GF-D8 (cell line): ENCODE measurements at regions not wholly inside any gene's neighbourhood (a gene's known extent, or its start where the extent isn't known, plus 50 kb on each side); places are given as distances from the start of the nearest gene placed in this dataset.

Experiments used
- DNase-seq: peaks from one replicate; lab custom pipeline; 2025; lab: John Stamatoyannopoulos, UW

DNA sequence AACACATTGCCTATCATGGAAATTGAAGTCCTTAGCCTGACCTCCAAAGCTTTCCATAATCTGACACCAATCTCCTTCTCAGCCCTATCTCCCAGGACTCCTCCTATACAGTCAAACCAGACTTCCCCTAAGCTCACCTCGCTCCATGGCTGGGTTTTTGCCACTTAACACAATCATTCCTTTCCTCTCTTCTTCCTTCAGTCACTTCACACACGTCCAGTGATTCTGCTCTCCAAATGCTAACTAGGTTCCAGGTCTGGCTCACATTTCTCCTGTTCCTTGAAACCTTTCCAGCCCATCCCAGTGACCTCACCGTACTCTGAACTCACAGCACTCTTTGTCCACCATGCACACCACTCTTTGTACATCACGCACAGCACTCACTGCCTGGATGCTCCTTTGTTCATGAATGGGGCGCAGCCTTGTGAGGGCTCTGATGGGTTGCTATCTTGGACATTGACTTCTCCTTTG, 98.4 kb downstream of the GLUL start:
- DNase-seq: no peak

DNA sequence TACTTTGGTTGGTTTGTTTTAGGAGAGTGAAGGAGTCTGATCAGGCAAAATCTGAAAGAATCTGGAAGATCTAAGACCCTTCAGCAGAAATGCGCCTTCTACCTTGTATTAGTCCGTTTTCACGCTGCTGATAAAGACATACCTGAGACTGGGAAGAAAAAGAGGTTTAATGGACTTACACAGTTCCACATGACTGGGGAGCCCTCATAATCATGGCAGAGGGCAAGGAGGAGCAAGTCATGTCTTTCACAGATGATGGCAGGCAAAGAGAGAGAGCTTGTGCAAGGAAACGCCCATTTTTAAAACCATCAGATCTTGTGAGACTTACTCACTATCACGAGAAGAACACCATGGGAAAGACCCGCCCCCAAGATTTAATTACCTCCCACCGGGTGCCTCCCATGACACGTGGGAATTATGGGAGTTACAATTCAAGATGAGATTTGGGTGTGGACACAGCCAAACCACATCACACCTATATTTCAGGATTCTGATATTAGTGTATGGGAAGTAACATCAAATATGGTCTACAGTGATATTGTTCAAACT, 99.3 kb downstream of the GLUL start:
- no peak for DNase-seq

DNA sequence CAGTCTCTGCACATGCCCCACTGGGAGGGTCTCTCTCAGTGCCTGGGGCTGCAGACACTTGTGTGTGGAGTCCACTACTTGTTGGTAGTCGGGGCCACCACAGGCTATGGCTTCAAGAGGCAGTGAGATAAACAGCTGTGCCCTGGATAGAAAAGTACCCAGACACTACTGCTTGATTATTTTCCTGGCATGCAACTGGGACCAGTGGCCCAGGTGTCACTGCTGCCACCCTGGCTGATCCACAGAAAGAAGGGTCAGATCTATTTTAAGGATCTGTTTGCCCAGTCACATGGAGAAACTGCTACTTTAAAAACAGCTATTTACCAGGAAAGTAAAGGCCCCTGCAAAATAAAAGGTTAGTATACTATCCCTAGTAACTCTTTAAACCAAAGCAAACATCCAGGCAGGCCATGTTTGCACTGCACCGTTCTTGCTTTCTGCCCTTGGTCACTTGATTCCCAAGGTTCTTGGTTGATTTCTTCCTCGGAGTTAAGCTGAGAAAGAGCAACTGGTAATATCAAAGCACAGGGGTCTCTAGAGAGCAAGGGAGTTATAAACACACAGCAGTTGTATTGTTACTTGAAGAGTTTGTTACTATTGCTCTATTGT, 99.9 kb downstream of the GLUL start:
- no peak for DNase-seq

DNA sequence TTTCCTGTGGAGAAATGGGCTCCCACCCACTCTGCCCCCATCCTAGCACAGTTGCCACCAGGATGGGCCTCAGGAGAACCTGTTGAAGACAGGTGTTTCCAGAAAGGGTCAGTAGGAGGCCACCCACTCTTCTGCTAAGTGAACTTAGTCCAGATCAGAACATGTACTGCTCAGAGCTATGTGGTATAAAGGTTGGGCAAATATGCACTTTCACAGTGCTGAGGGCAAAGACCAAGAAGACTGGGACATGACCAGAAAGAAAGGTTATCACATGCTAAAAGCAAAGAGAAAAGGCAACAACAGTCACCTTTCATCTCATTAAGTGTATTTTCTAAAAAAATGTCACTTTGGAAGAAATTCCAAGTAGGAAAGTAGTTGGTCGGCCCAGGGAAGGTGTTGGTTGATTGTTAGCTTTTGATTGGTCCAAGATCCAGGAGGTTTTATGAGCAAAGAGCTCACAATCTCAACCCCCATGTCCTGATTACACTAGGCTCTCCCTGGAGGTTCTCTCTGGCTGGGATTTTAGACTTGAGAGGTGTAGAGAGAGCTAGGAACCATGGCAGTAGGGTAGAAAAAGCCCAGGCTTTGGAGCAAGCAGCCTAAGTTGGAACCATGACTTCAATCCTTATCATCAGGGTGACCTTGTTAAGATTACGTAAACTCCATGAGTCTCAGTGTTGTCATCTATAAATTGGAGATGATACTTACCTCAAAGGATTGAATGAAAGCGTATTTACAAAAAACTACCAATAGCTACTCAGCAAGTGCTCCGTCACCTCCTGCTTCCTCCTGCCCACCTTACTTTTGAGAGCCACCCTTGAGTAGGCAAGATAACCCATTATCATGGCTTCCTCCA, 102.6 kb downstream of the GLUL start:
- DNase-seq: no peak

DNA sequence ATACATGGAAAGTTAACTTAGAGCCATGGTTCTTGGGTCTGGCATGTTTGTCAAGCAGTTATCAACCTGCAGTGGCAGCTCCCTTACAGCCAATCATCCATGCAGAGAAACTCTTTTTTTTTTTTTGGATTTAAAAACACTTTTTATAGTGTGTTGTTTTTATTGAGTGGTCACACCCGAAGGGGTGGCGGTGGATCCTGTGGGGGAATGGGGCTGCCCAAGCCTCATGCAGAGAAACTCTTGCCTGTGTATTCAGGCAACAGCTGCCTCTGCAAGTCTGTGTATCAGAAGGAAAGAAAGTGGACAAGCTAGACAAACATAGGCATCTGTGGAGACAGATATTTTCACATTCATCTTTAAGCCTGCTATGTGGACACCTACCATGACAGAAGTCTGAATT, 104.8 kb downstream of the GLUL start:
- DNase-seq: no peak

DNA sequence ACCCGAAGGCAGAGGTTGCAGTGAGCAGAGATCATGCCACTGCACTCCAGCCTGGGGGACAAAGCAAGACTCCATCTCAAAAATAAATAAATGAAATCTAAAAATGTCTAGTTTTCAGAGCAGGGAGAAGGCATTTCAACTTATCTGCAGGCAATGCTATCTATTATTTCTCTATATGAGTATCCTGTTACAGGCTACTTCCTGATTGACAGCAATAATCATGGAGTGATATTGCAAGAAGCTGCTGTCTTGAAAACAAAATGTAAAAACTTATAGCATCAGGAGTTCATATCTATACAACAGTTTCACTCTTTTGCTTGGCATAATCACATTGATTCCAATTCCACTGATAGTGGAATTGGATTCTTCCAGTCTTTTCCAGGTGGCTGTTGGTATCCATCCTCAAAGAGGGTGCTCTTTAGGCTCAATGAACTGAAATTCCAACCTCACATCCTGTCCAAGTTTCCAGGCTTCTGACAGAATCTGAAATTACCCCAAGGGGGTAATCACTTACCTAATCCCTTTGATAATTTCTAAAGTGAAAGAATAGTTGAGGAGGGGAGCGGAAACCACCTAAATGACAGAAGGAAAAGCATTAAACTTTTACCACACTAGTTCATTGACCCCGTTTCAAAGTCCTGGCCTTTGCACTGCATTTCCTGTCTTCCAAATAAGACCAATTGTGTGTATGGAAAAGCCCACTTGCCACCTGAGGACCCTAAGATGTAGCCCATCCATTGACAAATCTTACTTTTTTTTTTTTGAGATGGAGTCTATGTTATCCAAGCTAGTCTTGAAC, 107.6 kb downstream of the GLUL start:
- DNase-seq: no peak

DNA sequence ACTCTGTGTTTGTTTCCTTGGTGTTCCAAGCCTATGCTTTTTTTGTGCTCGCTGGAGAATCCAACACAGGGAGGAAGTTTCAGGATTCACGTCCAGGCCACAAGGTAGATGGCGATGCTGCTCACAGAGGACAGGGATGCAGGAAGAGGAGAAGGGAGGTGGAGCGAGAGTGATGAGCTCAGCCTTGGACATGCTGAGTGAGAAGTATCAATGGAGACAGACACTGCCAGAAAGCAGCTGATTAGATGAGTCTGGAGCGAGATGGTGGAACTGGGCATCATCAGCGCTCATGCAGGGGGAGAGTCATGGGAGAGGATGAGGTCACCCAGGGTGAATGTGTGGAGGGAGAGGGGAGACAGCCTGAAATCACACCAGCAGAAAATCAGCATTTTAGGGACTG, 110.0 kb downstream of the GLUL start:
- DNase-seq: no peak

DNA sequence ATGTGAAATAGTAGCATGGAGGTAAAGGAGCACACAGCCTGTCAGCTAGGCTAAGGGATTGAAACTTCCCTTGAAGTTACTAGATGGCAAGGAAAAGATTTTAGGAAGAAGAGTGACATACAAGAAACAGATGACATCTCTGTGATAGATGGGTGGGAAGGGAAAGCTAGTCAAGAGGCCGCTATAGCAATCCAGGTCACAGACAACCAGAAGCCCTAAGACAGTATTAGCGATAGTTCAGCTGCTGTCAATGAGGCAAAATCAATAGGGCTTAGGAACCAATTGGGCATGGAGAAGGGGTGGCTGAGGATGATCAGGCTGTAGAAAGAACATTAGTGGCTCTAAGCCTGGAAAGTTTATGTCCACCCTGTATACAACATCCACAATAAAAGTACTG, 111.1 kb downstream of the GLUL start:
- no peak for DNase-seq

DNA sequence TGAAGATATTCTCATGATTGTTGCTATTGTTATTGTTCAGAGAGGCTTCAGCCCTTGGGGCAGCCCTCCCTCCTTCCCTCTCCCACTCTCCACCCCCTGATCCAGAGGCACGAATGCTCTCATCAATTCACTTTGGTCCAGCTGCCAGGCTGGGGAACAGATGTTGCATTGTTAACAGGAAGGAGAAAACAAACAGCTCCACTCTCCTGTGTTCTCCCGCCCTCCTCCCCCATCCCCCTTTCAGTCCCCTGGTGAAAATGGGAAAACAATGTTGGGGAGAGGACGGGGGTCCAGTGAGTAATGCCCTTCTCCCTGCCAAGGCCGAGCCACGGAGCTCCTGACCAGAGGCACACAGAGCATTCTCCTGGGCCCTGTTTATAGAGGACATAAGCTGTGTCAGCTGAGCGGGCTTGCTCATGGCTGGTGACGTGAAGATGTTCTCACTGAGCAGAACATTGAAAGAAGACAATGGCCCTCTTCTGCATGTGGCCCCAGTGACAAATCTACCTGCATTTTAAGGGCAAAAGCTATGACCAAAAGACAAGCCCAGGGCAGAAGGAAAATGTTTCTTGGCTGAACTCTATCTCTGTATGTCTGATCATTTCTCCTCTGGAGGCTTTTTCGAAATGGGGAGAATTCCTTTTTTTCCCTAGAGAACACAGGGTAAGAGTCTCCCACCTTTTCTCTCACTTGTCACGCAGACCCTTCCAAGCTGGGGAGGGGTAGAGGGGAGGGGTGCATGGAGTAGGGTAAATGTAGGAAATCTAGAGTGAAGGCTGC, 111.7 kb downstream of the GLUL start:
- no peak for DNase-seq

DNA sequence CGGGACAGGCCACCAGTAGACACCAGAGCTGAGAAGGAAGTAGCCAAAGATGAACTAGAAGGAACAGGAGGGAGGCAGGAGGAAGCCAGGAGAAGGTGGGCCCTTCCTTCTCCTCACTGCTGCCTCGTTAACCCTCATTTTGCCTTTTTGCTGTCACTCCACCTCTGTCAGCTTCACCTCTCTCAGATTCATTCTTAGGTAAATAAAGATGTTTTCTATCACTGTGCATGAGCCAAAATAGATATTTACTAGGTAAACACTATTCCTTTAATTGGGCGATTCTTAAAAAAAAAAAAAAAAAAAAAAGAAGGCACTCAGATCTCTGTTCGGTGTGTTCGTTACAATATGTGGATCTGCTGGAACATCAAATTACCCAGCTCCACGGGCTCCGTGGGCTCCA, 112.3 kb downstream of the GLUL start:
- no peak for DNase-seq

DNA sequence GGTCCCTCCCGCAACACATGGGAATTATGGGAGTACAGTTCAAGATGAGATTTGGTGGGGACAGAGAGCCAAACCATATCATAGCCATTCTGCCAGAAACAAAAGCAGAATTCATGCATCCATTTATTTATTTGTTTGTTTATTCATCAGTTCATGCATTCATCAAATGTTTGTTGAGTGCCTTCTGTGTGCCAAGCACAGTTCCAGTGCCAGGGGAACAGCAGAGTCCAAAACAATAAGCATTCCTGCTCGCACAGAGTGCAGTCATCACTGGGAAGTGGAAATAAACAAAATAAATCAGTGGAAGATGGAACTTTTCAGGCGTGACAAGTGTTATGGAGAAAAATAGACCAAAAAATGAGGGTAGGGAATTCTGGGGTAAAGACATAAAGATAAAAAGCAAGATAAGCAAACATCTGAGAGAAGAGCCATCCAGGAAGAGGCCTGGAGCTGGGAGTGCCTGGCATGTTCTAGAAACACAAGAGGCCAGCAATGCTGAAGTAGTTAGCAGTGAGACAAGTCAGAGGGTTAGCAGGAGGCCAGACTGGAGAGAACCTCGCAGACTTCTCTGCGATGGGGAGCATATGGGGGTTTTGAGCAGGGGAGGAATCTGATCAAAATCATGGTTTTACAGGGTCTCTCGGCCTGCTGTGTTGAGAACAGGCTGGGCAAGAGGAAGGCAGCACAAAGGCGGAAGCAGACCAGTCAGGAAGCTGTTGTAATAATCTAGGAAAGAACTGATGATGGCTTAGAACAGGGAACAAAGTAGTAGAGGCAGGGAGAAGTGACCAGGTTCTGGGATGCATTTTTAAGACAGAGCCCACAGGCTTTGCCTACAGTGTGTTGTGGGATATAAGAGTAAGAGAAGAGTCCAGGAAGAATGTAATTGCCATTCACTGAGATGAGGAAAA, 113.2 kb downstream of the GLUL start:
- DNase-seq: no peak

DNA sequence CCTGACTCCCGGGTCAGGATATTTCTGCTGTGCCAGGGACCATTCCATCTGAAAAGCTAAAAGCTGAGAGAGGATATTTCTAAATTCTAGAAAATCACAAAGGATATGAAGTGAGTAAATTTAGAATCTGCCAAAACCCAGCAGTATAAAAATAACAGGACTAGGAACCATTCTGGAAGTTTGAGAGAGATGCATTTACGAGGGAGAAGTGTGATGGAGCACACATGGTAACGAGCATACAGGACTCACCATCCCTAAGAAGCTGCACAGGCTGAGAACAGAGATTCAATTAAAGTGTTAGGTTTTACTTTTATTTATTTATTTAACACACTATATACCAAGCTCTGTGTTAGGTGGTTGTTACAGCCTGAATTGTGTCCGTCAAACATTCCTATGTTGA, 116.3 kb downstream of the GLUL start:
- DNase-seq: no peak

DNA sequence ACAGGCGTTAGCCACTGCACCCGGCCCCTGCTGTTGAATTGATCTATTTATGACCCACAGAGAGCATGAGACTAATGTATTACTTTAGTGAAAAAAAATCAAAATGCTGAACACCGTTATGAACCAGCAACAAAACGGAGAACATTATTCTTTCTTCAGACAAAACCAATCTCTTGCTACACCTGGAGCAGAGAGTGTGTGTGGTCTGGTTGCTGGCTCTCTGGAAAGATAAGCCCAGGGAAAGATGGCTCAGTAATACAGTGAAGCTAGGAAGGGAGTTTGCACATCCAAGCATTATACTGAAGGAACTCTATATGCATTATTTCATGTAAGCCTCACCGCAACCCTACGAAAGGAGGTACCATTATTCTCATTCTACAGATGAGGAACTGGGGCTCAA, 117.0 kb downstream of the GLUL start:
- no peak for DNase-seq

DNA sequence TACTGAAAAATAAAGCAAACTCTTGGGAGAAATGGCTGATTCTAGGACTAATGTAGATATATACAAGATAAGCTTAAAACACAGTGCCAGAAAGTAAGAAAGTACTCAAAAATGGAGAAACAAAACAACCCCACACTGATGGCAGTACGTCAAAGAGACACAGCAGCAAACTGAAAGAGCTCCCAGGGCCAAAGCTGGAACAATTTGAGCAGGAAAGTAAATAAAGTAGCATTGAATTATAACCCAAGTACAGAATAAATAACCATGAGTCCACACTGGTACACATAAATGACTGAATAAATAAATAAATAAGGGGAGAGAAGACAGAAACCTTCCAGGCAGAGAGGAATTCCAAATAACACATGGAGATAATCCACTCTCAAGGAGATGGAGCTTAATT, 120.9 kb downstream of the GLUL start:
- DNase-seq: no peak

DNA sequence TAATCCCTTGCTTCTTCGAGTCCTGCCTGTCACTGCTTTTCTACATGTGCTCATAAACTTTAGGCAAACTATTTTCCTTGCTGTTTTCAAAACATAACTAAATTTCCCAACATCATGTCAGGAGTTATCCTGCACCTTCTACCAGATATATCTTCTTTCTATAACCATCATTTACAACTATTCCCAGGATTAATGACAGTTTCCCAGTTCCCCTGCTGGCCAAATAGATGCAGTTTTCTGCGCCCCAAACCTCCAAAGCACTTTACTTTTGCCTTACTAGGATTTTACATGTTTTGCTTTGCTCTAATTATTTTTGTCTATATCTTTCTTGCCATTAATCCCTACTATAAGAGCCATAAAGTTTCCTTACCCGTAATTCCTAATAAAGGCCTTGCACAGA, 122.5 kb downstream of the GLUL start:
- DNase-seq: no peak

DNA sequence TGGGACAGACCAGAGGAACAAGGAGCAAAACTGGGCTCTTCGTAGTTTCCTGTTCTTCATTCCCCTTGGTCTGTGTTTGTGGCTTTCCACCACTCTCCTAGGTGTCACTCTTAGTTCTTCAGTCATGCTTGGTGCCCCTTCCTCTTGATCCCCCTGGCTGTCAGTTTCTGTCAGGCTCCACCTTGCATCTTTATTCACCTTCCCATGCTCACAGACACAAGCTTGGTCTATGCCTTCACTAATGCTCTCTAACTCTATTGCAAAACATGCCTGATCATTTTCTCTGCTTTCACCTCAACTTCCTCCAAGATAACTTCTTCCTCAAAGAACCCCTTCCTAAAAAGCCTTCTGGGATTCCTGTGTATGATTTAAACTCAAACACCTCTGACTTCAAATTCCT, 122.9 kb downstream of the GLUL start:
- peak; percentile 69 for DNase-seq

DNA sequence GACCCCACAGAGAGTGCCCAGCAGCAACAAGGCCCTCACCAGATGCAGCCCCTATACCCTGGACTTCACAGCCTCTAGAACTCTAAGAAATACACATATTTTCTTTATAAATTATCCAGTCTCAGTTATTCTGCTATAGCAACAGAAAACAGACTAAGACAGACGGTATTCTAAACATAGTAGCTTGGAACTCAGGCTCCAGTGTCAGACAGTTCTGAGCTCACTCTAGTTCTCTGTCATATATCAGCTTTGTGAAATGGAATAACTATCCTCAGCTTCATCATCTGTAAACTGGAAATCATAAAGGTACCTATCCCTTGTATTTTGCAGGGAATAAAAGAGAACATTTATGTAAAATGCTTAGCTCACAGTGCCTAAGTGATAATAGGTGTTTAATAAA, 127.4 kb downstream of the GLUL start:
- DNase-seq: no peak

DNA sequence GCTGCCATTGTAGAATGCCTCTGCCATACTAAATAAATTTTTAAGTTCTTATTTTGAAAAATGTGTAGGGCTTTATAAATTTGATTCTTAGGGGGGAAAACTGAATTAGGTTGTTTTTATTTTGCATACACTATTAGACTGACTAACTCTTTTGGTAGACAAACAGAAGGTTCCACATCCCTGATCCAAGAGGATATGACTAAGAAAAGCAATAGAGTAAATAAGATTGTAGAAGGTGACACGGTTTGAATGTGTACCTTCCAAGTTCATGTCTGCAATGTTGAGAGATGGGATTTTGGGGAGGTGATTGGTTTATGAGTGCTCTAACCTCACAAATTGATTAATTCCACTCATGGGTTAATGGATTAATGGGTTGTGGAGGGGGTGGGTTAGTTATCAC, 127.9 kb downstream of the GLUL start:
- DNase-seq: no peak

DNA sequence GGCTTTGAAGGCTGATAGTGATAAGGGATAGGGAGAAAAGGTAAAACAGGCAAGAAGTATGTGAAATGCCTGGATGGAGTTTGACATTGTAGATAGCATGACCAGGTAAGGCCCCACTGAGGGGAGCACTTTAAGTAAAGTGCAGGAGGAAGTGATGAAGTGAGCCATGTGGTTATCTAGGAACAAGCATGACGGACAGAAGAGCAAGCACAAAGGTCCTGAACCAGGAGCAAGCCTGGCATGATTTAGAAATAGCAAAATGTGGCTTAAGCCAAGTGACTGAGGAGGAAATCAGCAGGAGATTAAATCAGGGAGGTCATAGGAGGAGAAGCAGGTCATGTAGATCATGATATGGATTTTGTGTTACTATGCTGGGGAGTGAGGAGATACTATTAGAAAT, 129.2 kb downstream of the GLUL start:
- DNase-seq: peak; percentile 72

DNA sequence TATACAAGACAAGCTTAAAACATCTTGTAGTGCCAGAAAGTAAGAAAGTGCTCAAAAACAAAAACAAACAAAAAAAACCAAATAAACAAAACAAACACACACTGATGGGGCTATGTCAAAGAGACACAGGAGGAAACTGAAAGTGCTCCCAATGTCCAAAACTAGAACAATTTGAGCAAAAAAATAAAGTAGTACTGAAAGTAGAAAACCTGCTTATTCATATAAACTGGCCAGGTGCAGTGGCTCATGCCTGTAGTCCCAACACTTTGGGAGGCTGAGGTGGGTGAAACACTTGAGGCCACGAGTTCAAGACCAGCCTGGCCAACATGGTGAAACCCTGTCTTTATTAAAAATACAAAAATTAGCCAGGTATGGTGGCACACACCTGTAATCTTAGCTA, 129.9 kb downstream of the GLUL start:
- no peak for DNase-seq

DNA sequence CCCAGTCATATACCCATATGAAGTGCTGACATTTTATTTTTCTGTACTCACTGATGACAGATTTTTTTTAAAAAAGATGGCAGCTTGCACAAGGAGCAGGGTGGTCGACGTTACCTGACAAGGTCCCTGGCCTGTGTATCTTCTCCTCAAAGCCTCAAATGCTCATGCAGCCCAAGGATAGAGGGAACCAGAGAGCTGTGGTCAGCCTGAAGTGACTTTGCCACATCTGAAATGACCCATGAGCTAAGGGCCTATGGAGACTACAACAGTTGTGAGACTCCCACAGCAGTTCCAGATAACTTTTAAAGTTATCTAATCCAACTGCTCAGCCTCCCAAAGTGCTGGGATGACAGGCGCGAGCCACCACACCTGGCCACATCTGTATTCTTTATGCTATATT, 131.1 kb downstream of the GLUL start:
- DNase-seq: no peak
